ENCODE measurements at regions not wholly inside any gene's neighbourhood (a gene's known extent, or its start where the extent isn't known, plus 50 kb on each side); places are given as distances from the start of the nearest gene placed in this dataset.

GRCh38 chr5:159855476-159856191 is 60.6 kb upstream of the ADRA1B start:
- no peak for DNase-seq (ENCODE audit: low read depth)

- DNase-seq (ENCODE audit: low read depth) = no peak
Measured at GRCh38 chr5:159858871-159859270, 57.4 kb upstream of the ADRA1B start.

GRCh38 chr5:159861086-159861485 is 55.2 kb upstream of the ADRA1B start:
- no peak for DNase-seq (ENCODE audit: low read depth)

GRCh38 chr5:159864885-159865691 is 51.2 kb upstream of the ADRA1B start:
- DNase-seq (ENCODE audit: low read depth) = no peak

GRCh38 chr5:159866093-159866492 is 50.2 kb upstream of the ADRA1B start:
- no peak for DNase-seq (ENCODE audit: low read depth)
